Astrocyte (in vitro differentiated cells and primary cell): ENCODE measurements at regions not wholly inside any gene's neighbourhood (a gene's known extent, or its start where the extent isn't known, plus 50 kb on each side); places are given as distances from the start of the nearest gene placed in this dataset.

Experiments
- CTCF ChIP-seq: IDR thresholded peaks from 2 replicates; pipeline ENCODE4 v1.5.1; 2011; ENCODE audit warnings: low read depth, mild to moderate bottlenecking, inconsistent platforms, low read length, moderate library complexity; ENCODE audit not compliant: insufficient read depth
- EZH2 ChIP-seq: IDR thresholded peaks from 2 replicates; pipeline ENCODE4 v1.6.1; 2012; ENCODE audit warnings: mild to moderate bottlenecking, low read length, inconsistent platforms; ENCODE audit not compliant: insufficient read depth

- TF ChIP-seq CTCF: no peak
- no peak for TF ChIP-seq EZH2
Measured at GRCh38 chr3:116563351-116563750, 118.1 kb upstream of the LSAMP start.
